ENCODE measurements at regions not wholly inside any gene's neighbourhood (a gene's known extent, or its start where the extent isn't known, plus 50 kb on each side); places are given as distances from the start of the nearest gene placed in this dataset.

DNA sequence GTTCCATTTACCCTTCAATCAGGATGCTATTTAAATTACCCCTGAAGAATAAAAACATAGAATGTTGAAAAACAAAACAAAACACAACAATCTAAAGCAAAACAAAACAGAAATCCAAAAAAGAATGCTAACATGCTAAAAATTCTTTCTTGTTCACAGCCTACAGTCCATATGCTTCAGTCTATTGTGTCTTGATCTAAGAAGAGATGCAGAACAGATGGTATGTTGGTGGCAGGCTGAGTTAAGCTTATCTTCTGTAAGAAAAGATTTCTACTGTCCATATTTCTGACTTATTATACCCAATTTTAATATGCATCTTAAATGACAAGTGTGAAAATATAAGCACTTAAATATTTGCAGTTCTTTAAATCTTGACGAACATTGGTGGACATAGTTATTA, 356.1 kb upstream of the SLITRK1 start:
- DNase-seq (ENCODE audit: low spot score): no peak
- H3K9me2 ChIP-seq (replicated peaks; ENCODE audit: insufficient read depth): no peaks in the 10 kb centered on the region
- H3K36me3 ChIP-seq (replicated peaks; ENCODE audit: insufficient read depth, low read depth): no peaks in the 10 kb centered on the region
- H3K27ac ChIP-seq: no peak overlapping the region
- H3K4me1 ChIP-seq (ENCODE audit: insufficient read depth): no peaks in the 10 kb centered on the region
- H3K27me3 ChIP-seq: no peaks in the 10 kb centered on the region
- H2AFZ ChIP-seq: no peak overlapping the region
- H3K4me2 ChIP-seq: no peak overlapping the region
- no peaks in the 10 kb centered on the region for H3K9me3 ChIP-seq (ENCODE audit: low read depth)
- no peaks in the 10 kb centered on the region for H3K79me2 ChIP-seq
- 94% methylated on average over 1 of the region's 1 CpG for WGBS (ENCODE audit: low lambda C conversion rate, missing lambda C conversion rate)
- H3K4me3 ChIP-seq: no peak overlapping the region
- TF ChIP-seq EZH2phosphoT487 (IDR thresholded peaks at IDR 0.05; ENCODE audit: low read depth, severe bottlenecking, unreplicated experiment) (no peak), EZH2 (IDR thresholded peaks at IDR 0.05; ENCODE audit: borderline replicate concordance) (no peak)
- TF ChIP-seq, protein P1, sequence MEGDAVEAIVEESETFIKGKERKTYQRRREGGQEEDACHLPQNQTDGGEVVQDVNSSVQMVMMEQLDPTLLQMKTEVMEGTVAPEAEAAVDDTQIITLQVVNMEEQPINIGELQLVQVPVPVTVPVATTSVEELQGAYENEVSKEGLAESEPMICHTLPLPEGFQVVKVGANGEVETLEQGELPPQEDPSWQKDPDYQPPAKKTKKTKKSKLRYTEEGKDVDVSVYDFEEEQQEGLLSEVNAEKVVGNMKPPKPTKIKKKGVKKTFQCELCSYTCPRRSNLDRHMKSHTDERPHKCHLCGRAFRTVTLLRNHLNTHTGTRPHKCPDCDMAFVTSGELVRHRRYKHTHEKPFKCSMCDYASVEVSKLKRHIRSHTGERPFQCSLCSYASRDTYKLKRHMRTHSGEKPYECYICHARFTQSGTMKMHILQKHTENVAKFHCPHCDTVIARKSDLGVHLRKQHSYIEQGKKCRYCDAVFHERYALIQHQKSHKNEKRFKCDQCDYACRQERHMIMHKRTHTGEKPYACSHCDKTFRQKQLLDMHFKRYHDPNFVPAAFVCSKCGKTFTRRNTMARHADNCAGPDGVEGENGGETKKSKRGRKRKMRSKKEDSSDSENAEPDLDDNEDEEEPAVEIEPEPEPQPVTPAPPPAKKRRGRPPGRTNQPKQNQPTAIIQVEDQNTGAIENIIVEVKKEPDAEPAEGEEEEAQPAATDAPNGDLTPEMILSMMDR (IDR thresholded peaks at IDR 0.05; ENCODE audit: poor library complexity): no peak
- no peaks in the 10 kb centered on the region for H4K20me1 ChIP-seq (ENCODE audit: insufficient read depth, poor library complexity, severe bottlenecking)

DNA sequence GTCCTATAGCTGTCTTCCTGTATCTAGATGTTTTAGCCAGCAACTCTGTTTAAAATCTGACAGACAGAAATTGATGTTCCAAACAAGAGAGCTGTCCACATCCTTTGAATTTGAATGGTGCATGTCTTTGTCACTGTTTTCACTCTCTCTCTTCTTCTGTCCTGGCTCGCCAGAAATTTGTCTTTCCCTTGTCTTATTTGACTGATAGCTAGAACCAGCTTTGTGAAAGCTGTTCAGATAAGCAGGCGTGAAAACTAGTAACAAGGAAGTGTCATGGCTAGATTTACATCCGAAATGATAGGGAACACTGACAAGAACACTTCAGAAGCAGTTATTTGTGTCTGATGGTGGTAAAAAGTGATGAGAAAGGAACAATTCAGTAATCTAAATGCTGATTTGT, 354.9 kb upstream of the SLITRK1 start:
- no peaks in the 10 kb centered on the region for H3K79me2 ChIP-seq
- no peak overlapping the region for H2AFZ ChIP-seq
- H4K20me1 ChIP-seq (ENCODE audit: insufficient read depth, poor library complexity, severe bottlenecking): no peaks in the 10 kb centered on the region
- no peak for DNase-seq (ENCODE audit: low spot score)
- H3K4me1 ChIP-seq (ENCODE audit: insufficient read depth): no peaks in the 10 kb centered on the region
- H3K9me2 ChIP-seq (replicated peaks; ENCODE audit: insufficient read depth): no peaks in the 10 kb centered on the region
- no peak overlapping the region for H3K4me2 ChIP-seq
- H3K27ac ChIP-seq: no peak overlapping the region
- TF ChIP-seq EZH2 (IDR thresholded peaks at IDR 0.05; ENCODE audit: borderline replicate concordance) (no peak), EZH2phosphoT487 (IDR thresholded peaks at IDR 0.05; ENCODE audit: low read depth, severe bottlenecking, unreplicated experiment) (no peak)
- TF ChIP-seq, protein P1 (IDR thresholded peaks at IDR 0.05; ENCODE audit: poor library complexity): no peak
- H3K27me3 ChIP-seq: no peaks in the 10 kb centered on the region
- H3K36me3 ChIP-seq (replicated peaks; ENCODE audit: insufficient read depth, low read depth): no peaks in the 10 kb centered on the region
- 15% methylated on average over 3 of the region's 3 CpGs for WGBS (ENCODE audit: low lambda C conversion rate, missing lambda C conversion rate)
- H3K4me3 ChIP-seq: no peak overlapping the region
- no peaks in the 10 kb centered on the region for H3K9me3 ChIP-seq (ENCODE audit: low read depth)

DNA sequence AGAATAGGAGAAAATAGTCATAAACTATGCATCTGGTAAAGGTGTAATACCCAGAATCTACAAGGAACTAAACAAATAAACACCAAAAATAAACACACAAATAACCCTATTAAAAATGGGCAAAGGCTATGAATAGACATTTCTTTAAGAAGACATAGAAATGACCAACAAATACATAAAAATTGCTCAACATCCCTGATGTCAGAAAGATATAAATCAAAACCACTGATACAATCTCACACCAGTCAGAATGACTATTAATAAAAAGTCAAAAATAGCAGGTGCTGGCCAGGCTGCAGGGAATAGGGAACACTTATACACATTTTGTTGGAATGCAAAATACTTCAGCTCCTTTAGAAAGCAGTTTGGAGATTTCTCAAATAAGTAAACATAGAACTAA, 352.1 kb upstream of the SLITRK1 start:
- Histone ChIP-seq H3K79me2 (no peaks in the 10 kb centered on the region), H3K27me3 (no peaks in the 10 kb centered on the region), H3K4me1 (ENCODE audit: insufficient read depth) (no peaks in the 10 kb centered on the region), H3K9me3 (ENCODE audit: low read depth) (no peaks in the 10 kb centered on the region), H3K27ac (no peak overlapping the region), H3K36me3 (replicated peaks; ENCODE audit: insufficient read depth, low read depth) (no peaks in the 10 kb centered on the region), H2AFZ (no peak overlapping the region), H3K4me2 (no peak overlapping the region), H3K4me3 (no peak overlapping the region), H3K9me2 (replicated peaks; ENCODE audit: insufficient read depth) (no peaks in the 10 kb centered on the region), H4K20me1 (ENCODE audit: insufficient read depth, poor library complexity, severe bottlenecking) (no peaks in the 10 kb centered on the region)
- no peak for TF ChIP-seq EZH2phosphoT487 (IDR thresholded peaks at IDR 0.05; ENCODE audit: low read depth, severe bottlenecking, unreplicated experiment)
- no peak for TF ChIP-seq EZH2 (IDR thresholded peaks at IDR 0.05; ENCODE audit: borderline replicate concordance)
- TF ChIP-seq, protein P1 (IDR thresholded peaks at IDR 0.05; ENCODE audit: poor library complexity): no peak
- no peak for DNase-seq (ENCODE audit: low spot score)

DNA sequence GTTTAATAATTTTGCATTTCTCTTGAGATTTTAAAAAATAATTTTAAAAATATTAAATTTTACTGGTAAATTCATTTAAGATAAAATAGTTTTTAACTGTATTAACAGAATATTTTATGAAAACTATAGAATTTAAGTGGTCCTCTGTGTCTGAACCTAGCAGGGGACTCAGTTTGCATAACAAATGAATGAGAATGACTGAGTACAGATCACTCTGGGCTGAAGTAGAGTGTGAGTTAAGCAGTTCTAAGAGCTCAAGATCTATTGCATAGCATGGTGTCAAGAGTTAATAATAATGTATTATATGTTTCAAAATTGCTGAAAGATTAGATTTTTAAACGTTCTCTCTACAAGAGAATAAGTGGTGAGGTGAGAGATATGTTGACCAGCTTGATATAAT, 348.3 kb upstream of the SLITRK1 start:
- H3K4me1 ChIP-seq (ENCODE audit: insufficient read depth): no peaks in the 10 kb centered on the region
- no peak overlapping the region for H3K4me2 ChIP-seq
- TF ChIP-seq, protein P1 (IDR thresholded peaks at IDR 0.05; ENCODE audit: poor library complexity): no peak
- TF ChIP-seq EZH2 (IDR thresholded peaks at IDR 0.05; ENCODE audit: borderline replicate concordance) (no peak), EZH2phosphoT487 (IDR thresholded peaks at IDR 0.05; ENCODE audit: low read depth, severe bottlenecking, unreplicated experiment) (no peak)
- no peak overlapping the region for H3K4me3 ChIP-seq
- no peaks in the 10 kb centered on the region for H3K9me3 ChIP-seq (ENCODE audit: low read depth)
- H2AFZ ChIP-seq: no peak overlapping the region
- H3K79me2 ChIP-seq: no peaks in the 10 kb centered on the region
- no peak overlapping the region for H3K27ac ChIP-seq
- no peaks in the 10 kb centered on the region for H4K20me1 ChIP-seq (ENCODE audit: insufficient read depth, poor library complexity, severe bottlenecking)
- H3K9me2 ChIP-seq (replicated peaks; ENCODE audit: insufficient read depth): no peaks in the 10 kb centered on the region
- DNase-seq (ENCODE audit: low spot score): no peak
- no peaks in the 10 kb centered on the region for H3K27me3 ChIP-seq
- 23% methylated on average over 1 of the region's 1 CpG for WGBS (ENCODE audit: low lambda C conversion rate, missing lambda C conversion rate)
- no peaks in the 10 kb centered on the region for H3K36me3 ChIP-seq (replicated peaks; ENCODE audit: insufficient read depth, low read depth)
